Islet of Langerhans (tissue), 1 donor: ENCODE measurements at regions not wholly inside any gene's neighbourhood (a gene's known extent, or its start where the extent isn't known, plus 50 kb on each side); places are given as distances from the start of the nearest gene placed in this dataset.

Experiments
- FAIRE-seq: peaks from one replicate; lab custom pipeline; 2011; peaks lifted over from hg19 to GRCh38; lab: Jason Lieb, UNC

GRCh38 chr20:6489361-6490171 lies 277.9 kb upstream of the BMP2 start:
- FAIRE-seq = no peak

GRCh38 chr20:6485351-6485750 lies 282.1 kb upstream of the BMP2 start:
- FAIRE-seq = no peak

- no peak for FAIRE-seq
These were observed 283.8 kb upstream of the BMP2 start for GRCh38 chr20:6483727-6484126.

- FAIRE-seq = no peak
These were observed 285.0 kb upstream of the BMP2 start for GRCh38 chr20:6482486-6482885.

- FAIRE-seq = no peak
These were observed 286.9 kb upstream of the BMP2 start for GRCh38 chr20:6480328-6481200.

- no peak for FAIRE-seq
These were observed 294.3 kb upstream of the BMP2 start for GRCh38 chr20:6473197-6473596.

- no peak for FAIRE-seq
These were observed 295.6 kb upstream of the BMP2 start for GRCh38 chr20:6471871-6472270.

- no peak for FAIRE-seq
These were observed 296.3 kb upstream of the BMP2 start for GRCh38 chr20:6471110-6471647.

GRCh38 chr20:6469695-6470094 lies 297.8 kb upstream of the BMP2 start:
- FAIRE-seq = no peak

- FAIRE-seq = no peak
These were observed 298.9 kb upstream of the BMP2 start for GRCh38 chr20:6468423-6469116.

GRCh38 chr20:6467562-6467961 lies 299.9 kb upstream of the BMP2 start:
- FAIRE-seq = no peak

- FAIRE-seq = no peak
These were observed 301.2 kb upstream of the BMP2 start for GRCh38 chr20:6466075-6466810.

GRCh38 chr20:6450841-6451240 lies 316.6 kb upstream of the BMP2 start:
- no peak for FAIRE-seq

GRCh38 chr20:6440443-6440799 lies 317.6 kb upstream of the FERMT1 start:
- no peak for FAIRE-seq

- FAIRE-seq = no peak
These were observed 317.1 kb upstream of the FERMT1 start for GRCh38 chr20:6439737-6440442.

- no peak for FAIRE-seq
These were observed 311.3 kb upstream of the FERMT1 start for GRCh38 chr20:6434131-6434530.

- FAIRE-seq = no peak
These were observed 307.6 kb upstream of the FERMT1 start for GRCh38 chr20:6430381-6430780.

- no peak for FAIRE-seq
These were observed 303.6 kb upstream of the FERMT1 start for GRCh38 chr20:6426287-6426891.

GRCh38 chr20:6421321-6422248 lies 298.8 kb upstream of the FERMT1 start:
- FAIRE-seq = no peak

GRCh38 chr20:6420336-6420735 lies 297.5 kb upstream of the FERMT1 start:
- FAIRE-seq = no peak
